GM18511 (cell line): ENCODE measurements at regions not wholly inside any gene's neighbourhood (a gene's known extent, or its start where the extent isn't known, plus 50 kb on each side); places are given as distances from the start of the nearest gene placed in this dataset.

ENCODE experiments used
- ATAC-seq: cut with Tn5 transposase; IDR thresholded peaks from one replicate; pipeline ENCODE4 v1.9.1; 2021; ENCODE audit warnings: mild to moderate bottlenecking, moderate library complexity; ENCODE audit not compliant: unreplicated experiment

GRCh38 chr9:117858561-117858960 lies 154.4 kb downstream of the TLR4 start:
- ATAC-seq = no peak

- ATAC-seq = no peak
These were observed 156.6 kb downstream of the TLR4 start for GRCh38 chr9:117860849-117861248.

GRCh38 chr9:117864385-117865057 lies 160.3 kb downstream of the TLR4 start:
- ATAC-seq = no peak

- ATAC-seq = no peak
These were observed 164.4 kb downstream of the TLR4 start for GRCh38 chr9:117868594-117868993.

GRCh38 chr9:117869287-117869686 lies 165.1 kb downstream of the TLR4 start:
- no peak for ATAC-seq

- no peak for ATAC-seq
These were observed 165.5 kb downstream of the TLR4 start for GRCh38 chr9:117869712-117870111.

- ATAC-seq = no peak
These were observed 169.5 kb downstream of the TLR4 start for GRCh38 chr9:117873664-117874063.

GRCh38 chr9:117875886-117876285 lies 171.7 kb downstream of the TLR4 start:
- no peak for ATAC-seq

- ATAC-seq = no peak
These were observed 178.0 kb downstream of the TLR4 start for GRCh38 chr9:117882171-117882570.

GRCh38 chr9:117886616-117887015 lies 182.4 kb downstream of the TLR4 start:
- no peak for ATAC-seq

GRCh38 chr9:117887383-117887782 lies 183.2 kb downstream of the TLR4 start:
- ATAC-seq = no peak

- ATAC-seq = no peak
These were observed 183.7 kb downstream of the TLR4 start for GRCh38 chr9:117887941-117888340.

- ATAC-seq = no peak
These were observed 199.2 kb downstream of the TLR4 start for GRCh38 chr9:117903453-117903852.

- ATAC-seq = no peak
These were observed 202.6 kb downstream of the TLR4 start for GRCh38 chr9:117906763-117907162.

- ATAC-seq = no peak
These were observed 203.2 kb downstream of the TLR4 start for GRCh38 chr9:117907420-117907819.

- no peak for ATAC-seq
These were observed 212.1 kb downstream of the TLR4 start for GRCh38 chr9:117916291-117916690.

GRCh38 chr9:117917873-117918272 lies 213.7 kb downstream of the TLR4 start:
- no peak for ATAC-seq

GRCh38 chr9:117919538-117919937 lies 215.3 kb downstream of the TLR4 start:
- no peak for ATAC-seq

GRCh38 chr9:117926031-117926658 lies 221.9 kb downstream of the TLR4 start:
- no peak for ATAC-seq

GRCh38 chr9:117927354-117927753 lies 223.2 kb downstream of the TLR4 start:
- no peak for ATAC-seq

- no peak for ATAC-seq
These were observed 225.7 kb downstream of the TLR4 start for GRCh38 chr9:117929868-117930267.

GRCh38 chr9:117932585-117932984 lies 228.4 kb downstream of the TLR4 start:
- ATAC-seq = no peak
